HG03060 (cell line): ENCODE measurements at regions not wholly inside any gene's neighbourhood (a gene's known extent, or its start where the extent isn't known, plus 50 kb on each side); places are given as distances from the start of the nearest gene placed in this dataset.

Experiments used
- ATAC-seq: cut with Tn5 transposase; IDR thresholded peaks from one replicate; pipeline ENCODE4 v1.9.1; 2021; ENCODE audit warnings: low read depth, moderate number of reproducible peaks; ENCODE audit not compliant: unreplicated experiment

GRCh38 chr2:123211181-123211580 lies 813.9 kb upstream of the CNTNAP5 start:
- ATAC-seq = no peak

- ATAC-seq = no peak
These were observed 779.9 kb upstream of the CNTNAP5 start for GRCh38 chr2:123245156-123245555.

- no peak for ATAC-seq
These were observed 766.1 kb upstream of the CNTNAP5 start for GRCh38 chr2:123258877-123259539.

DNA sequence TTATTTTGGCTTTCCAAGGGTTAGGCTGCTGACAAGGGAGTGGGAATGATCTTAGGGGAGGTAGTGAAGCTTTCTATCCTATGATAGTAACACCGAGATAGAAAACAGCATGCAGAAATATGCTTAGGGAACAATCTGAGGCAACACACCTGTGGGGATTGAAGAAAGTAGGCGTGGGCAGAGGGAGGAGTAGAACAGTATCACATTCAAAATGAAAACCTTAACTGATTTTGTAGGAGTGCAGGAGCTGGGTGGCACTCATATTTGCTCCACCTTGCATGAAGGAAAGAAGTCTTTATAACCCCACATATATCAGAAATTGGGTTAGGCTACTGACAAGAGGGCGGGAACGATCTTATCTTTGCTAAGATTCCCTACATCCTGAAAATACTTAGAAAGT lies 762.2 kb upstream of the CNTNAP5 start:
- ATAC-seq = no peak

DNA sequence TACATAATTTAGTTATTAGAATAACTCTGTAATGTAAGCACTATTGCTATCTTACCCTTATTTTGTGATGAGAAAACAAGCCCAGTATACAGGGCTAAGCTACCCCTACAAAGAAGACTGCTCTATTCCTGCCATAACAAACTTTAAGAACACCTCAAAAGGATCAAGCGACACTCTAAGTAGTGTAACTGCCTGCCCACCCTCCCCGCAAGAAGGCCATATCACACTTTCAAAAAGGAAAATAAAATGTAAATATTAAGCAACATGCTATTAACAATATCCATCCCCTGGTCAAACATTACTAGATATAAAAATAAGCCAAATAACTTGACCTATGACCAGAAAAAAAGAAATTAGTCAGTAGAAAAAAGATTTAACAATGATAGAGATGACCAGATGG lies 741.7 kb upstream of the CNTNAP5 start:
- no peak for ATAC-seq

- no peak for ATAC-seq
These were observed 721.4 kb upstream of the CNTNAP5 start for GRCh38 chr2:123303731-123304130.
